Coronary artery (tissue), 2 donors: ENCODE measurements at regions not wholly inside any gene's neighbourhood (a gene's known extent, or its start where the extent isn't known, plus 50 kb on each side); places are given as distances from the start of the nearest gene placed in this dataset.

Source experiments
- DNase-seq: peaks from one replicate; pipeline ENCODE4 v3.0.0-alpha.2; 2017; ENCODE audit warnings: low spot score
- H3K27ac ChIP-seq, 2 donors: fragments of 200-600 bp; sonication (generic); one replicate each; pipeline ENCODE4 v1.5.1; 2016 to 2019
- H3K4me3 ChIP-seq: fragments of 200-600 bp; sonication (generic); 2 replicates; pipeline ENCODE4 v1.5.1; 2016; ENCODE audit warnings: mild to moderate bottlenecking, moderate library complexity
- CTCF ChIP-seq: fragments of 200-600 bp; sonication (generic); IDR thresholded peaks from one replicate; pipeline ENCODE4 v1.5.1; 2019; ENCODE audit warnings: antibody characterized with exemption

DNA sequence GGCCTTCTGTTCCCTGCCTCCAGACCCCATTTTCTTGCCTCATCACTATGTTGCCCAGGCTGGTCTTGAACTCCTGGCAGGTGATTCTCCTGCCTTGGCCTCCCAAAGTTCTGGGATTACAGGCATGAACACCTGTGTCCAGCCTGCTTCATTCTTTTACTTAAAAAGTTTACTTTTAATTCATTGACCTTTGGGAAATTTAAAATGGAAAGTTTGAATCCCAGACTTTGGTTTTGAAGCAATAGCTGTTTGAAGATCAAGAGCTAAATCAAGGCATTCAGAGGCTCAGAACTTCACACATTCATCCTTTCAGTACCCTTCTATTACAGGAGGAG is 79.3 kb upstream of the SESTD1 start:
- no peak for TF ChIP-seq CTCF
- peak overlapping the region; percentile 69 to 80 for H3K27ac ChIP-seq
- no peak overlapping the region for H3K4me3 ChIP-seq

DNA sequence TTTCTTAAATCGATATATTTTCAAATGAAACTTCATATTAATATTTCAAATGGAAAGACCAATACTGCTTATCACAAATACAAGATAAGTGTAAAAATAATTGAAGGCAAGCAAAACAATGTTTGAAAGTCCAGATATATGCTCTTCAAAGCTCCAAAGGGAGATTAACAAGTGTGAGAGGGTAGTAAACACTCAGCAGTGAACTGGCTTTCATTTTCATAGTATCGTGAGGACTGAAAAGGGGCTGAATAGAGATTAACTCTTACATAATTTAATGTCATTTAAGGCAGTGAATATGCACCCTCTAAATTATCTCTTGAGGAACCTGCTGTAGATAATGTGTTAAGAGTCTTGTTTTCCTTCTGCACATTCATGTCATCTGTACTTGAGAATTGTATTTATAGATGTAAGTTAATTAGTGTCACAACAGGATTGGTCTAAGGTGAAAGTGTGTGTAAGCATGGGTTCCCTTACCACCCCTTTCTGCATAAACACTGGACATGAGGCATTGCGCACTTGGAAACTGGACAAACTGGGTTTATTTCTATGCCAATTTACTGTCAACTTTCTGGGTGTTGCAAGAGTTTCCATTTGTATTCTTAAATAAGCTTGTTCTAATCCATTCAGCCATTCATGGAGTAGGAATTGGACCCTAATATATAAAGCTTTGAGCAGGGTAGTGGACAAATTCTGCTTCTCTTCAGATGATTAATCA is 76.7 kb upstream of the SESTD1 start:
- peak overlapping the region; percentile 50 to 69 for H3K27ac ChIP-seq
- H3K4me3 ChIP-seq, result no peak overlapping the region
- TF ChIP-seq CTCF, result no peak
- no peak for DNase-seq

More for the DNA sequence above, 79.3 kb upstream of the SESTD1 start:
- DNase-seq, result no peak

GRCh38 chr2:179340678-179341077 is 76.0 kb upstream of the SESTD1 start:
- no peak overlapping the region for H3K4me3 ChIP-seq
- DNase-seq, result no peak
- no peak for TF ChIP-seq CTCF
- H3K27ac ChIP-seq, result peak overlapping the region in 1 of 2 donors; percentile 45

DNA sequence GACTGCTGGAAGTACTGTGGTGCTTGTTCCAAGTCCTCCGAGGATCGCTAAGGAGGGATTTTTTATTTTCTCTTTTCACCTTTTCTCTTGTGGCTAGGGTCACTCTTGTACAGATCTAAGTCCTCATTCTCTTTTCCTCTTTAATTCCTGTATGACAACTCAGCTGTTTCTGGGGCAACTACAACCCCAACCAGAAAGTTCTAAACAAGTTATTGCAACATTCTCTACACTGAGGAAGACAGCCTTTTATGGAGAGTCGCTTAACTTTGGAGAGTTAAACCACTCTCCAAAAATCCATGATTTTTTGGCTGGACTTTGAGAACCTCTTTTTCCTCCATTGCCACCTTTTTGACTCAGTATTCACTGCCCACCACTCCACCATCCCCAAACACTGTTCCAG is 74.0 kb upstream of the SESTD1 start:
- DNase-seq, result no peak
- Histone ChIP-seq H3K4me3 (no peak overlapping the region), H3K27ac (peak overlapping the region; percentile 59 to 60)
- TF ChIP-seq CTCF, result no peak

- no peak overlapping the region for H3K4me3 ChIP-seq
Measured at GRCh38 chr2:179336782-179337534, 72.3 kb upstream of the SESTD1 start.

GRCh38 chr2:179335732-179336131 is 71.1 kb upstream of the SESTD1 start:
- no peak for TF ChIP-seq CTCF
- H3K4me3 ChIP-seq, result no peak overlapping the region
- no peak for DNase-seq
- no peak overlapping the region for H3K27ac ChIP-seq

More at GRCh38 chr2:179336782-179337534, 72.3 kb upstream of the SESTD1 start:
- H3K27ac ChIP-seq, result no peak overlapping the region
- TF ChIP-seq CTCF, result no peak
- no peak for DNase-seq

GRCh38 chr2:179332903-179333302 is 68.3 kb upstream of the SESTD1 start:
- no peak for DNase-seq
- Histone ChIP-seq H3K27ac (no peak overlapping the region), H3K4me3 (no peak overlapping the region)
- no peak for TF ChIP-seq CTCF
